Activated CD4-positive, alpha-beta T cell treated with anti-CD3 and anti-CD28 coated beads, Interleukin-2, Interleukin-4, amounts not matched to agents 100 ng/mL and 50 ng/mL, durations not matched to agents 16 hours and 8 hours (primary cell): ENCODE measurements at regions not wholly inside any gene's neighbourhood (a gene's known extent, or its start where the extent isn't known, plus 50 kb on each side); places are given as distances from the start of the nearest gene placed in this dataset.
"Not testable (repeated sequence)": the region's sequence is repeated elsewhere in the genome, so short reads cannot be mapped to it uniquely, and the experiment has no call there.

Experiments
- DNase-seq: peaks from one replicate; pipeline ENCODE4 v3.0.0-alpha.2; 2020; ENCODE audit warnings: low spot score

DNA sequence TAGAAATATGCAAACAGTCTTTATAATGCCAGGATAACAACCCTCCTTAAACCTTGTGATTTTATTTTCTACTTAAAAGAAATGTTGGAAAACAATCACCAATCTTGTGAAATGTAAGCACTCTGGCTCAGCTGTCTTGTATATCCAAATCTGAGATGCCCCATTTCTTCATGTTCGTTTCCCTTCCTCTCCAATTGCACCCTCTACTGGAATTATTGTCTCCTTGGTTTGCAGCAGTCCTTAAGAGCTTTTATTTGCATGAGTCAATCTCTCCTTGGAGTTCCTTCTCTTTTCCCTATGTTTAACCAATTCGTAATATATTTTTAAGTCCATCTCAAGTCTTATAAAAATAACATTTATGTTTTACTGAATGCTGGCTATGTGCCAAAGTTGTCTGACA lies 362.0 kb upstream of the CDH10 start:
- no peak for DNase-seq

DNA sequence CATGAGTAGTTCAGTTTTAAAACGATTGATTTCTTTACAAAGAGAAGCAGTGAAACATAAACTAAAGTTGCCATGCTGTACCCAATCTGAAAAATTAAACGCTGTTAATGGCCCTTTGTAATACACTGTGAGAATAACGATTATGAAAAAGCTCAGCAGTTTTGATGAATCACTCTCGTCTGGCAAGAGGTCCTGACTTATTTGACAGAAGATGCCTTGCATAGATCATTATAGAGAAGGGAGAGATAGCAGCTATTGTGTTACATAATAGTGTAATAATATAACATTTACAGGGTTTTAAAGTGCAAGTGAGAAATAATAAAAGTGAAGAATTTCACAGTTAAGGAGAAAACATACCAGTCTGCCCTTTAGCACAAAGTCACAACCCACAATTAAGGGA lies 361.5 kb upstream of the CDH10 start:
- no peak for DNase-seq

DNA sequence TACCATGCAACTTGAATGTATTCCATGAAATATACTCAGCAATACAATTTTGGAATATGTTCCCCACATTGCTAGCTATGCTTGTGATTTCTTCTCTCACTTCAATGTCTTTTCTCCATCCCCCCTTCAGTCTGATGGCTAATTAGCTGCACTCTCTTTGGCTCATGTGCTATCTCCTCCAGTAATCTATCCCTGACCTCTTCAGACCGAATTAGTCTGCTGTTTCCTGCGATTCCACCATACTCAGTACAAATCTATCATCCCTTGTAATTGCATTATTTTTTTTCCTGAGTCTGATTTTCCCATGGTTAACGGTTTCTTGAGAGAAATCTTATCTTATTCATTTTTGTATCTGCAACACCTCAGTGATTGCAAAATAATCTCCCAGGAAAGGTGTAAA lies 360.7 kb upstream of the CDH10 start:
- no peak for DNase-seq

DNA sequence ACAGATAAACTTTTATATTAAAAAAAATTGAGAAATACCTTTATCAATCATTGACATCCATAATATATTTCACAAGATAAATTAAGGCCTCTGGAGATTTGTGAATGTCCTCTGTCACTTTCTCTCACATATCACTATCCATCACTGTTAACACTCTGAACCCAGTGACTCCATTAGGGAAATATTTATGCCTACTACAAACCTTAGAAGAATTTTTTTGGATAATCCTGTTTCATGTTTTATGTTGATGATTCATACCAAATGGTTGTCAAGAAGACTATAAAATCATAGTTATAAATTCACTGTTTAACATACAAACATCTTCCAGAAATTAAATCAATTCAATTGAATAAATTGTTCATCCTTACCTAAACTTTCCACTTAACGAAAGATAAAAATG lies 357.6 kb upstream of the CDH10 start:
- DNase-seq: no peak

DNA sequence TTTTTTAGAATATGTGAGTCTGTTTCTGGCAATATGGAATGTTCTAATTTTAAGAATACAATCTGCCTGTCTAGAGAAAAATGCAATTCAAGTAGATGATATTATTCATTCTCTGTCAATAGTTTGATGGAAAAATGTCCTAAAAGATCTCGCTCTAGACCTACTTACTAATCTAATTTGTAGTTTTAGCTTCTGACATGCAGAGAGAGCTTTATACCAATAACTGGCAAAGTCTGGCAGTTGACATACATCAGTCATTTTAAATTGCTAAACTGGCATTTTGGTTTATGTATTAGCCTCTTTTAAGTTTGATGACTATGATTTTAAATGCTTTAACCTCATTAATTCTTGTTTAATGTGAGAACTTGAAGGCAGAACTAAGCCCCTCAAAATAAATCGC lies 355.0 kb upstream of the CDH10 start:
- DNase-seq: no peak

DNA sequence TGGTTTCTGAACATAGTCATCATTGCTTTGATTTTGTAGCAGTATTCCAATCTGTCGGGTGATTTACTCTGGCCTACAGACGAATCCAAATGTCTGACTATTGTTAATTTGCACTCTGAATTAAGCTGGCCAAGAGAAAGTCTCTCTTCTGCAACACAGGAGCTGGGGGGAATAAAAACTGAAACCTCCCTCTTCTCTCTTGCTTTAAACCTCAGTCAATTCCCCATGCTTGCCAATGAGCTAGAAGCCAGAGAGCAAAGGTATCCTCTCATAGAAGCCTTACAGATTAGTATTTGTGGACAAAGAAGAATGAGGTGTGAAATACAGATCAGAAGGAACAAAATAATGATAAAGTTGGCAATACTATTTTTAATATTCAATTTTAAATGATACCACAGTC lies 353.9 kb upstream of the CDH10 start:
- DNase-seq: no peak

DNA sequence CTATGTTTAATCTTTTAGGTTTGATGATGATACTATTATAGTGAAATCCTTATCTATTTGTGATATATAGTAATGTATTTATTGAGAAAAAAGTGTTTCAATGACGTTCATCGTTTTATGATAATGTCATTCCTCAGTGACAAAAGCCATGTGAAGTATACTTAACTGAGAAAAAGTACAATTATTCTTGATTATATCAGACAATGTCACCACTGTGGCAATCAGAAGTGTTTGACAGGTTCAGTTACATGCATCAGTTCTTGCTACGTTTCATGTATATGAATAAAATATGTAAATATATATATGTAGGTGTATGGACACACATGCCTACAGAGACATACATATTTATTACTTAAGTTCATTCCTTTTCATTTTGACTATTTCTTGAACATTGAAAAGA lies 341.5 kb upstream of the CDH10 start:
- no peak for DNase-seq

DNA sequence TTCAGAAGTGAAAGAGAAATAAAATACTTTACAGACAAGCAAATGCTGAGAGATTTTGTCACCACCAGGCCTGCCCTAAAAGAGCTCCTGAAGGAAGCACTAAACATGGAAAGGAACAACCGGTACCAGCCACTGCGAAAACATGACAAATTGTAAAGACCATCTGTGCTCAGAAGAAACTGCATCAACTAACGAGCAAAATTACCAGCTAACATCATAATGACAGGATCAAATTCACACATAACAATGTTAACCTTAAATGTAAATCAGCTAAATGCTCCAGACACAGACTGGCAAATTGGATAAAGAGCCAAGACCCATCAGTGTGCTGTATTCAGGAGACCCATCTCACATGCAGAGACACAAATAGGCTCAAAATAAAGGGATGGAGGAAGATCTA lies 333.8 kb upstream of the CDH10 start:
- DNase-seq: not testable (repeated sequence)

DNA sequence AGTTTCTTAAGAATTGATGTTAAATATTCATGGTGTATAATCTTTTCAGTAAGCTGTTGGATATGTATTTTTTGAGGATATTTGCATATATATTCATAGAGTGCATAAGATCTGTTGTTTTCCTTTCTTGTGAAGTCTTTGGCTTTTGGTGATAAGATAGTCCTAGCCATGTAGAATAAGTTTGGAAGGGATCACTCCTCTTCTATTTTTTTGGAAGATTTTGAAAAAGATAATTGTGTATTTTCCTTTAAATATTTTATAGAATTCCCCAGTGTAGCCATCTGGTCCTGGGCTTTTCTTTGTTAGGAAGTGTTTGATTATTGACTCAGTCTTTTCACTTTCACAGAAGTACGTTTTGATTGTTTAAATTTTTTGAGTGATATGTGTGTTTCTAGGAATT lies 318.8 kb upstream of the CDH10 start:
- no peak for DNase-seq

DNA sequence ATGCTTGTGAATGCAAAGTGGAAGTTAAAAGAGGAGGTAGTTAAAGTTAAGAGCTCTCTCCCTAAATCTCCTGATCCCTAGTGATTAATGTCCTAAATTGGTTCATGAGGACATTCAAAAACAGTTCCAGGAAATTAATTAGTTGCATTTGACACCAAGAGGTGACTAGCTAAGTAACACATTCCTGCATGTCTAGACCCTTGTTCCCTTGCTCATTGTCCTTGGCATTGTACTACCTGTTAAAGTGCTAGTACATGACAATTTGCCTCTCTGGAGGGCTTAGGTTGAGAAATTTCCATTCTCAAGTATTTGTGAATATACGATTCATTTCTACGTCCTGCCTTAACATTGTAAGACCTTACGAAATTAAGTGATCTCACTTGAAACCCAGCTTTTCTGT lies 278.6 kb upstream of the CDH10 start:
- no peak for DNase-seq

DNA sequence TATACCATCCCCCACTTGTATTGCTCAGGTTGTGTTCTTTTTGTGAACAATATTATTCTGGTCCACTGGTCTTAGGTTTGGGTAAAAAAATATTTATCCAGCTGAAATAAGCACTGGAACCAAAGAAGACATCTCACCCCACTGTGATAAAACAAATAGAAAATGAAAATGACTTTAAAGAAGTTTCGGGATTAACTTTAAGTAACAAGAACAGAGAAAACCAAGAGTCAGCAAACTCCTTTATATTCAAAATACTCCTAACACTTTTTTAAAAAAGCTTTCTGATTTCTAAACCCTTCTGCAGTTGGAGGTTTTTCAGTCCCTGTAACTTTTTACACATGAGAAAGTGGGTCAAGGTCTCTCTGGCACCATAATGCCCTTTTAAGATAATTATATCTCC lies 273.9 kb upstream of the CDH10 start:
- no peak for DNase-seq

DNA sequence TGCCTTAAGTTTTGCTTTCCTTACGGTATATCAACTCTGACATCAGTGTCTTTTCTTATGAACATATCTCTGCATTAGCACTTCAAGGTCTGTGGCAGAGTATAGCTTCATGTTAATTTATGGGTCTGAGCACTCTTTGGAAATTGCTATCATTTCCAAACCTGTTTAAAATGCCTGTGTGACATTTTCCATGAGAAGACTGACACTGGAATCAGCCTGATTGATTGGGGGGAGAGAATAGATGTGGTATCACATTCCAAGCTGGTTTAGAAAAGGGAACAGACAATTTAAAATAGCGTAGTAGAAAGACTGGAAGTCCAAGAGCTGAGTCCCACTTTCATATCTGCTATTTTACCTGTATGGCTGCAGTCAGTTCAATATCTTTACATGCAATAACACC lies 272.1 kb upstream of the CDH10 start:
- DNase-seq: no peak

DNA sequence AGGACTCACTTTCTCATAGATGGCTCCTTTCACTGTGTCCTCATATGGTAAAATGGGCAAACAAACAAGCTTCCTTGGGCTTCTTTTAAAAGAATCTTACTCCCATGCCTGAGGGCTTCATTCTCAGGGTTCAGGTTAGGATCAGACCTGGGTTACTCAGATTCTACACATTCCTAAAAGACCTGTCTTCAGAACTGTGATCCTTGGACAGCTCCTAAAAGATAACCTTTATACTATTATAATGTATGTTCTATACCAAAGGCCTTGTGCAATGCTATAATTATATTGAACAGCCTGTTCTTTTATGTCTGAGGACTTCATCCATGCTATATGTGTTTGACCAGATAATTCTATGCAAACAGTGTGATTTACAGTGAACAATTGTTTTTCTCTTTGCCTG lies 264.4 kb upstream of the CDH10 start:
- DNase-seq: no peak

DNA sequence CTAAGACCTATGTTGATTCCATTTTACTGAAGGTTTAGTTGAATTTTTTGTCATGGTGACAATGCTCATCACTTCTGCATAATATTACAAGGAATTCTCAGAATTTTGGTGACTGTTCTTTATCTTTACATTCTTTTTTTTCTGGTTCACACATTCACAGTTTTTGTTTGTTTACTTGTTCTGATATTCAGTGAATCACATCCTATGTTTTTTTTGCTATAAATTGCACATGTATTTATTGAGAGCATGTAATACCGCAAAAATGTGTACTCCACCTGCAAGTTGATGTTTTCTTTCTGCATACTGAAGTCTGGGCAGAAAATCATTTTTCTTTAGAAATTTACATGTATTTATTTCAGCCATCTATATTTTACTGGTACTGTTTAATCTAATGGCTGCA lies 261.9 kb upstream of the CDH10 start:
- no peak for DNase-seq

DNA sequence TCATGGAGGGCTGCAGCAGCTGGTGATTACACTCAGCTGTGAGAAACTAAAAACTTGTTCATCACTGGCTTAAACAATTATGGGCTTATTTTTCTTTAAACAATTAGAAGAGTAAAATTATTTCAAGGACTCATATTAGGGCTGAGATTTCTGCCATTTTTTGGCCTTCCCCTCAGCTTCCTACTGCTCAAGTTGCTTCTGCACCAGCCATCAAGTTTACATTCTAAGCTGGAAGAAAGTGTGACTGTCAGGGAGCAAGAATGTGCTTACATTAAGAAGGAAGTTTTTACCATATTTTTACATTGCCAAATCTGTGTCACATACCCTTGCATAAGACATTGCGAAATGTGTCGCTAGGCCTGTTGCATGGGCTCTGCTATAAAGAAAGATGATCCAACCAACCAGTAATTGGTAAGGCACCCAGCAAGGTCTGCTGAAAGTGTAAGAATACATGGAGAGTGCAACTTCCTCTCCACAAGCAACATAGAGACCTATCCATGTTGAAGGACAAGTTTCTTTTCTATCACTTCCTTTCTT lies 260.3 kb upstream of the CDH10 start:
- no peak for DNase-seq

DNA sequence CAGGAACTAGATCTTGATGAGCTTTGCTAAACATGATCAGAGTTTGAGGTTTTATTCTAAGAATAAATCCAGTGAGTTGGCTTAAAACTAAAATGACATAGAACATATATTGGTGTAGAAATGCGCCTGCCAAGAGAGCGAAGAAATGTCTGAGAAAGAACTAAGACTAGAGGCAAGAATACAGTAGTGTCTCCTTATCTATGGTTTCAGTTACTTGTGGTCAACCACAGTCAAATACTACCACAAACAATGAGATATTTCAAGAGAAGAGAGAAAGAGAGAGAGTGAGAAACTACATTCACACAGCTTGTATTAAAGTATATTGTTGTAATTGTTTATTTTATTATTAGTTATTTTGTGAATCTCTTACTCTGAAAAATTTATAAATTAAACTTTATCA lies 254.4 kb upstream of the CDH10 start:
- DNase-seq: no peak

DNA sequence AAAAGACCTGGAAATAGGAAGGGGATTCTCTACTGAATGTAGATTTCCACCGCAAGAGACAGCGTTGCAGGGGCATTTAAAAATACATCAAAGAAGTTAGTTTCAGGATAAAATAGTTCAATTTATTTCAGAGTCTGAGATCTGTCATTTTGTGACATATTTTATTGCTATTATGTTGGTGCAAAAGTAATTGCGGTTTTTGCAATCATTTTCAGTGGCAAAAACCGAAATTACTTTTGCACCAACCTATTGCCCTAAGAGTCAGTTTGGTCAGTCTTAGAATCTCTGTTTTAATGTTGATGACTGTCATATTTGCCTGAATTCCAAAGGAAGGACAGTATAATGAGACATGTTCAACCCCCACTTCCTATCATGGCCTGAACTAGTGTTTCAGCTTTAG lies 219.5 kb upstream of the CDH10 start:
- DNase-seq: no peak

DNA sequence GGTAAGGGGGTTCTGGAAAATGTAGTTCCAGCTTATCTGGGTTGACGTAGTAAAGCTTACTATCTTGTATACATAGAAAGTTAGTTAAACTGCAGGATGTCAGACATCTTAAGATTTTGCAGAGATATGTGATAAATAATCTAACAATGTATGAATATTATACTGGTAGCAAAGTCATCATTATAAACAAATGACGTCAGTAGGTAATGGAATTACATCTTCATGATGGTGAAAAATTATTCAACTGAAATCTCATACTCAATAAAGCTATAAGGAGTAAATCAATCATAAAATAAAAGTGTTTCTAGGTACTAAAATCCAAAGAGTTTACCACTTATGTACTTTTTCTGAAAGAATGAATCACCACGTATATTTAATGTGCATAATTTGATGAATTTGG lies 217.3 kb upstream of the CDH10 start:
- DNase-seq: no peak

DNA sequence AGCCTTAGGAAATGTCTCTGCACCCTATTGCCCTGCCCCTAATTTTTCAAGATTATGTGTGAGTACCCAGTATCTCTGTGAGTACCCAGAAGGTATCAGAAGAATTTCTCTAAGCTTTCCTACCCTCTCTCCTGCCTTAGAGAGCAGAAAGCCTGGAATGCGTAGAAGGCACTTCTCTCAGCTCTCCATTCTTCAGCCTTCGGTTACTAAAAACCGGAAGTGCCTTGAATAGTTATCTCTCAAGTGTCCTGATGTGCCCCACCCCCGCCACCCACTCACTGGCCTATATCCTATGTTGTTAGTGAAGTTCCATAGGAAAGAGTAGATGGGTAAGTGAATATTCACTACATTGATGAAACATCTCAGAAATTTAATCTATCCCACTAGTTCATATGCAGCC lies 210.7 kb upstream of the CDH10 start:
- DNase-seq: no peak

DNA sequence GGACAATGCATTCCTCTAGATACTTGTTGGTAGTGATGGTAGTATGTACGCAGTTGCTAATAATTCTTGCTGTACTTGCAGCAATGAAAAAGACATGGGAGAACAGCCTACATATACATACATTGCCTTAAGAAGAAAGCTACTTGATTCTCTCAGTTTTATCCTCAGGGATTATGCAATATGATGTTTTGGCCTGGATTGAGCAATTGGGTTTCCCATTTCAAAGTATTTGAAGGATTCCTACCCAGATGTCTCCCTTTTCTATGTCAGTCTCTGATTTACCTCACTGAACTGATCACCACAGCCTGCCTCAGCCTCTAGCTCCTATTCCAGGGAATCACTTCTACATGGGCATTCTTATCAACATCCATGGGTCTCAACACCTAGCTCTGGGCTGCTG lies 210.1 kb upstream of the CDH10 start:
- DNase-seq: no peak

DNA sequence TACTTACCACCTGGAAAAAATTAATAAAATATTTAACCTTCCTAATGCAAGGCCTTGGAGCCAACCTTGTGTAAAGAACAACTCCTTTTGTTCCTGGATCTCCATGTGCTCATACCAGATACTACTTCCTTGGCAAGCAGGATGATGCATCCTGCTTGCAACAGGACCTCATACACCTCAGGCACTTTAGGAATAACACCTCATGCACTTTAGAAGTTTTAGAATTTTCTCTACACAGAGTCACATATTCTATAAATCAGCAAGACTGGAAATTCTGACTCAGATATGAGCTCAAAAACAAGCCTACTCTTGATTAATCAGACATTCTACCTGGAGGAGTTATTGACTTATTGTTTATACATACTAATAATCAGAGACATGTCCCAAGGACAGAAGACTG lies 209.6 kb upstream of the CDH10 start:
- no peak for DNase-seq

DNA sequence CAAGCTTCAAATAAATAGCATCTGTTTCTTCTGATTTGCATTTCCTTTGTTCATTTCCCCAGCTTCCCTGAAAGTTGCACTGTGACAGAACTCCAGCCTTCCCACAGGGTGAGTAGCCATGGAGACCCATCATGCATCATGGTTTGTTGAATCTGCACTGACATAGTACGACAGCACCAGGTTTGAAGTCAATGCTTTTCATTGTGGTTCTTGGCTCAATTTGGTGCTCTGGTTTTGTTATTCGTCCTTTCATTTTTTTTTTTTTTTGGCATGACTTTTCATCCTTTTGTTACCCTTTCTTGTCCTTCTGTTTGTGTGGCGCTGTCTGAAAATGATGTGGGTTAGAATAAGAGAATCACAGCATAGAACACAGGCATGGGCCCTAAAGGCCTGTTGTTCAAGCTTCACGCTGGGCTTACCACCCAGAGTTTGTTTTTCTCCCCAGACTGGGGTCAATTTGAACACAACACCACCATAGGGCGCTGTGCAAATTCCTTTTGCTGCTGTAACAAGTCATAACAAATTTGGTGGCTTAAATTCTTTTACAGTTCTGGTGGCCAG lies 206.2 kb upstream of the CDH10 start:
- DNase-seq: no peak

DNA sequence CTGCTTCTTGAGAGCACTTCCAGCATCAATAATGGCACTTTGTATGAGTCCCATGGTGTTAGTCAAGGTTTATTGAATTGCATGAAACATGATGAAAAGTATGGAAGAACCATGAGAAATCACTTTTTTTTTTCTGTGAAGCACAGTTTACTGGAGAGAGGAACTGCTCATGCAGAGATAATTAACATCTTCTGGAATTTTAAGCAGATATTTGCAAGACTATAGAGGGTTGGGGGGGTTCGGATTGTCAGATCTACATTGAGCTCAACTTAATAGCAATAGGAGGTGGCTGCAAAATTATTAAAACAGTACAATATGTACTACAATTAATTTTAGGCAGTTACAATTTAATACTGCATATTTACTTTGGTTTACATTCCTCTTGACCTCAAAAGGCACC lies 204.4 kb upstream of the CDH10 start:
- DNase-seq: no peak

DNA sequence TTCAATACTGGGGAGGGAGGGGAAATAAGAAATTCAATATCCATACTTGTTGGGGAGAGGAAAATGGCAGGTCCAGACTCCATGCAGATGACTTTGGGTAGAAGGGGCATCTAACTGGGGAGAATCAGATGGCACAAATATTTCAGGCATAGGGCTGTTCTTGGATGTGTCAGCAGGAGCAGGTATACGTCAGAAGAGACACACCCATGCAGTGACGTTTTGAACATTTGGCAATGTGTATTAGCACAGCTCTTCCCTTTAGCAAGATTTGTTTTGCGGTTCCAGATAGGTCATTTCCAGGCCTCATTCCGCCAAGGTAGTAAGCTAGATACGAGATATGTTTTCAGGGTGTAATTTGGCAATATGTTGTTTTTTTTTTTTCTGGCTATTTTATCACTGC lies 187.2 kb upstream of the CDH10 start:
- no peak for DNase-seq

DNA sequence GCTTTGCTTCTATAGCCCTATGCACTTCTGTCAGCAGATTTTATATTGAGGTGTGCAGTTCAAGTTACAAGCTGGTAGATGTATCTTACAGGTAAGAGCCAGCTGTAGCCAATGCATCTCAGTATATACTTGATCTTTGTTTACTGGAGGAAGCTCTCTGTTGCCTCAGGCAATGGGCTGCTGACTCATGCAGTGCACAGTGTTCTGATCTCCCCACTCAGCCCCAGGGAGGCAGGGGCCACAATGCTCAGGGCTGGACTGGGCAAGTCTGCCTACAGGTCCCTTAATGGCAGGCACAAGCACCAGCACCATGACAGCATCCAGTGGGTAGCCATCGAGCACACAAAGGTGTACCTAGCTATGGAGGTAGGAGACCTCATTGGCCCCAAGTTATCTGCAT lies 178.8 kb upstream of the CDH10 start:
- DNase-seq: no peak
